ENCODE measurements at regions not wholly inside any gene's neighbourhood (a gene's known extent, or its start where the extent isn't known, plus 50 kb on each side); places are given as distances from the start of the nearest gene placed in this dataset.
A peak's percentile ranks its signal among the peaks of the same experiment; 100 is the strongest.
"Not testable (repeated sequence)": the region's sequence is repeated elsewhere in the genome, so short reads cannot be mapped to it uniquely, and the experiment has no call there.

GRCh38 chr18:8882632-8883408 is 177.5 kb downstream of the MTCL1 start:
- H3K36me3 Mint-ChIP-seq (ENCODE audit: low read depth): peaks cover 2% of the 10 kb centered on the region
- H3K27ac Mint-ChIP-seq: no peak overlapping the region
- DNase-seq (peak; percentile 8), ATAC-seq (no peak)
- H3K4me3 Mint-ChIP-seq: no peak overlapping the region
- peaks cover 34% of the 10 kb centered on the region for H3K9me3 Mint-ChIP-seq
- peaks cover 6% of the 10 kb centered on the region for H3K27me3 Mint-ChIP-seq
- H3K4me1 Mint-ChIP-seq: no peaks in the 10 kb centered on the region

GRCh38 chr18:8883409-8883668 is 178.0 kb downstream of the MTCL1 start:
- Mint-ChIP-seq H3K9me3 (peaks cover 35% of the 10 kb centered on the region), H3K4me1 (no peaks in the 10 kb centered on the region), H3K27ac (no peak overlapping the region), H3K27me3 (peaks cover 6% of the 10 kb centered on the region), H3K36me3 (ENCODE audit: low read depth) (peaks cover 2% of the 10 kb centered on the region), H3K4me3 (no peak overlapping the region)
- ATAC-seq (no peak), DNase-seq (no peak)

- H3K9me3 Mint-ChIP-seq: peaks cover 32% of the 10 kb centered on the region
- not testable (repeated sequence) for DNase-seq; H3K4me1 Mint-ChIP-seq; H3K27me3 Mint-ChIP-seq; H3K27ac Mint-ChIP-seq; ATAC-seq; H3K36me3 Mint-ChIP-seq (ENCODE audit: low read depth); H3K4me3 Mint-ChIP-seq
Measured at GRCh38 chr18:8887877-8888276, 182.5 kb downstream of the MTCL1 start.

GRCh38 chr18:8889489-8889888 is 184.1 kb downstream of the MTCL1 start:
- Mint-ChIP-seq H3K27ac (no peak overlapping the region), H3K4me1 (no peaks in the 10 kb centered on the region), H3K36me3 (ENCODE audit: low read depth) (no peaks in the 10 kb centered on the region), H3K9me3 (peaks cover 29% of the 10 kb centered on the region), H3K4me3 (no peak overlapping the region), H3K27me3 (peaks cover 5% of the 10 kb centered on the region)
- ATAC-seq (no peak), DNase-seq (no peak)

- not testable (repeated sequence) for DNase-seq, H3K27ac Mint-ChIP-seq
Measured at GRCh38 chr18:8890503-8890902, 185.1 kb downstream of the MTCL1 start.

GRCh38 chr18:8890957-8891464 is 185.7 kb downstream of the MTCL1 start:
- Mint-ChIP-seq H3K9me3 (peaks cover 21% of the 10 kb centered on the region), H3K27me3 (peaks cover 5% of the 10 kb centered on the region), H3K4me1 (no peaks in the 10 kb centered on the region), H3K36me3 (ENCODE audit: low read depth) (no peaks in the 10 kb centered on the region), H3K4me3 (no peak overlapping the region), H3K27ac (no peak overlapping the region)
- DNase-seq: no peak
- no peak for ATAC-seq

More at GRCh38 chr18:8890503-8890902, 185.1 kb downstream of the MTCL1 start:
- peaks cover 25% of the 10 kb centered on the region for H3K9me3 Mint-ChIP-seq
- H3K4me3 Mint-ChIP-seq; H3K36me3 Mint-ChIP-seq (ENCODE audit: low read depth); H3K27me3 Mint-ChIP-seq; ATAC-seq; H3K4me1 Mint-ChIP-seq: not testable (repeated sequence)

GRCh38 chr18:8893221-8893620 is 187.9 kb downstream of the MTCL1 start:
- DNase-seq (no peak), ATAC-seq (no peak)
- Mint-ChIP-seq H3K27ac (no peak overlapping the region), H3K36me3 (ENCODE audit: low read depth) (no peaks in the 10 kb centered on the region), H3K27me3 (peaks cover 2% of the 10 kb centered on the region), H3K4me3 (no peak overlapping the region), H3K4me1 (no peaks in the 10 kb centered on the region), H3K9me3 (peaks cover 8% of the 10 kb centered on the region)

GRCh38 chr18:8893628-8894231 is 188.4 kb downstream of the MTCL1 start:
- Mint-ChIP-seq H3K27me3 (peaks cover 2% of the 10 kb centered on the region), H3K27ac (no peak overlapping the region), H3K9me3 (peaks cover 5% of the 10 kb centered on the region), H3K36me3 (ENCODE audit: low read depth) (no peaks in the 10 kb centered on the region), H3K4me3 (no peak overlapping the region), H3K4me1 (no peaks in the 10 kb centered on the region)
- DNase-seq (no peak), ATAC-seq (no peak)

- Mint-ChIP-seq H3K27me3 (peaks cover 2% of the 10 kb centered on the region), H3K36me3 (ENCODE audit: low read depth) (no peaks in the 10 kb centered on the region), H3K9me3 (peaks cover 4% of the 10 kb centered on the region), H3K4me3 (no peak overlapping the region), H3K27ac (no peak overlapping the region), H3K4me1 (no peaks in the 10 kb centered on the region)
- no peak for ATAC-seq
- no peak for DNase-seq
Measured at GRCh38 chr18:8894823-8895222, 189.5 kb downstream of the MTCL1 start.

- ATAC-seq (no peak), DNase-seq (no peak)
- H3K4me3 Mint-ChIP-seq: no peak overlapping the region
- no peak overlapping the region for H3K27ac Mint-ChIP-seq
- no peaks in the 10 kb centered on the region for H3K4me1 Mint-ChIP-seq
- H3K27me3 Mint-ChIP-seq: peaks cover 2% of the 10 kb centered on the region
- peaks cover 4% of the 10 kb centered on the region for H3K9me3 Mint-ChIP-seq
- H3K36me3 Mint-ChIP-seq (ENCODE audit: low read depth): no peaks in the 10 kb centered on the region
Measured at GRCh38 chr18:8895341-8895740, 190.0 kb downstream of the MTCL1 start.

- Mint-ChIP-seq H3K27me3 (no peaks in the 10 kb centered on the region), H3K4me3 (no peak overlapping the region), H3K9me3 (peaks cover 4% of the 10 kb centered on the region), H3K27ac (no peak overlapping the region), H3K4me1 (no peaks in the 10 kb centered on the region), H3K36me3 (ENCODE audit: low read depth) (no peaks in the 10 kb centered on the region)
- DNase-seq (no peak), ATAC-seq (no peak)
Measured at GRCh38 chr18:8895987-8896619, 190.7 kb downstream of the MTCL1 start.

- no peaks in the 10 kb centered on the region for H3K4me1 Mint-ChIP-seq
- ATAC-seq: no peak
- H3K27ac Mint-ChIP-seq: no peak overlapping the region
- no peaks in the 10 kb centered on the region for H3K27me3 Mint-ChIP-seq
- DNase-seq: no peak
- H3K36me3 Mint-ChIP-seq (ENCODE audit: low read depth): no peaks in the 10 kb centered on the region
- peaks cover 12% of the 10 kb centered on the region for H3K9me3 Mint-ChIP-seq
- H3K4me3 Mint-ChIP-seq: no peak overlapping the region
Measured at GRCh38 chr18:8899000-8899399, 193.6 kb downstream of the MTCL1 start.

- Mint-ChIP-seq H3K27ac (no peak overlapping the region), H3K36me3 (ENCODE audit: low read depth) (no peaks in the 10 kb centered on the region), H3K27me3 (no peaks in the 10 kb centered on the region), H3K9me3 (peaks cover 16% of the 10 kb centered on the region), H3K4me3 (no peak overlapping the region), H3K4me1 (no peaks in the 10 kb centered on the region)
- DNase-seq: no peak
- ATAC-seq: no peak
Measured at GRCh38 chr18:8900552-8900951, 195.2 kb downstream of the MTCL1 start.

GRCh38 chr18:8901019-8901418 is 195.7 kb downstream of the MTCL1 start:
- DNase-seq (no peak), ATAC-seq (no peak)
- peaks cover 14% of the 10 kb centered on the region for H3K9me3 Mint-ChIP-seq
- H3K4me1 Mint-ChIP-seq: no peaks in the 10 kb centered on the region
- H3K27me3 Mint-ChIP-seq: no peaks in the 10 kb centered on the region
- H3K4me3 Mint-ChIP-seq: no peak overlapping the region
- H3K36me3 Mint-ChIP-seq (ENCODE audit: low read depth): no peaks in the 10 kb centered on the region
- no peak overlapping the region for H3K27ac Mint-ChIP-seq

- Mint-ChIP-seq H3K27me3 (no peaks in the 10 kb centered on the region), H3K4me3 (no peak overlapping the region), H3K27ac (no peak overlapping the region), H3K36me3 (ENCODE audit: low read depth) (no peaks in the 10 kb centered on the region), H3K9me3 (peaks cover 17% of the 10 kb centered on the region), H3K4me1 (no peaks in the 10 kb centered on the region)
- no peak for DNase-seq
- no peak for ATAC-seq
Measured at GRCh38 chr18:8904316-8904715, 198.2 kb upstream of the NDUFV2 start.

All from activated naive CD8-positive, alpha-beta T cell treated with anti-CD3 and anti-CD28 coated beads, Interleukin-2, amount 50 U/mL, for 24 hours (primary cell).